SHP77 treated with DMSO at 0.1 percent for 48 hours (cell line): ENCODE measurements at regions not wholly inside any gene's neighbourhood (a gene's known extent, or its start where the extent isn't known, plus 50 kb on each side); places are given as distances from the start of the nearest gene placed in this dataset.
A peak's percentile ranks its signal among the peaks of the same experiment; 100 is the strongest.
"Not testable (repeated sequence)": the region's sequence is repeated elsewhere in the genome, so short reads cannot be mapped to it uniquely, and the experiment has no call there.

Experiments used
- DNase-seq: peaks from one replicate; lab custom pipeline; 2025; lab: John Stamatoyannopoulos, UW

- no peak for DNase-seq
Measured at GRCh38 chr2:14424478-14425390, 207.8 kb upstream of the LRATD1 start.

- DNase-seq = no peak
Measured at GRCh38 chr2:14425869-14426268, 206.6 kb upstream of the LRATD1 start.

- no peak for DNase-seq
Measured at GRCh38 chr2:14428056-14428455, 204.5 kb upstream of the LRATD1 start.

- DNase-seq = no peak
Measured at GRCh38 chr2:14433946-14434495, 198.5 kb upstream of the LRATD1 start.

- no peak for DNase-seq
Measured at GRCh38 chr2:14445670-14446069, 186.8 kb upstream of the LRATD1 start.

GRCh38 chr2:14448340-14448739 lies 184.2 kb upstream of the LRATD1 start:
- DNase-seq = no peak

- peak; percentile 11 for DNase-seq
Measured at GRCh38 chr2:14451312-14451711, 181.2 kb upstream of the LRATD1 start.

- no peak for DNase-seq
Measured at GRCh38 chr2:14454202-14454601, 178.3 kb upstream of the LRATD1 start.

- no peak for DNase-seq
Measured at GRCh38 chr2:14459786-14460325, 172.7 kb upstream of the LRATD1 start.

GRCh38 chr2:14475994-14476393 lies 156.5 kb upstream of the LRATD1 start:
- DNase-seq = no peak

GRCh38 chr2:14479486-14479885 lies 153.0 kb upstream of the LRATD1 start:
- DNase-seq = no peak

- no peak for DNase-seq
Measured at GRCh38 chr2:14480120-14480519, 152.4 kb upstream of the LRATD1 start.

GRCh38 chr2:14480906-14481305 lies 151.6 kb upstream of the LRATD1 start:
- DNase-seq = no peak

GRCh38 chr2:14492920-14493503 lies 139.5 kb upstream of the LRATD1 start:
- no peak for DNase-seq

GRCh38 chr2:14494759-14495158 lies 137.8 kb upstream of the LRATD1 start:
- no peak for DNase-seq

GRCh38 chr2:14501061-14501460 lies 131.5 kb upstream of the LRATD1 start:
- no peak for DNase-seq

- not testable (repeated sequence) for DNase-seq
Measured at GRCh38 chr2:14506955-14507354, 125.6 kb upstream of the LRATD1 start.

- DNase-seq = no peak
Measured at GRCh38 chr2:14511541-14511940, 121.0 kb upstream of the LRATD1 start.

GRCh38 chr2:14513903-14514302 lies 118.6 kb upstream of the LRATD1 start:
- no peak for DNase-seq

GRCh38 chr2:14516844-14517243 lies 115.7 kb upstream of the LRATD1 start:
- DNase-seq = no peak

GRCh38 chr2:14517731-14518130 lies 114.8 kb upstream of the LRATD1 start:
- DNase-seq = no peak

- no peak for DNase-seq
Measured at GRCh38 chr2:14520385-14520945, 112.1 kb upstream of the LRATD1 start.
